ENCODE measurements at regions not wholly inside any gene's neighbourhood (a gene's known extent, or its start where the extent isn't known, plus 50 kb on each side); places are given as distances from the start of the nearest gene placed in this dataset.

DNA sequence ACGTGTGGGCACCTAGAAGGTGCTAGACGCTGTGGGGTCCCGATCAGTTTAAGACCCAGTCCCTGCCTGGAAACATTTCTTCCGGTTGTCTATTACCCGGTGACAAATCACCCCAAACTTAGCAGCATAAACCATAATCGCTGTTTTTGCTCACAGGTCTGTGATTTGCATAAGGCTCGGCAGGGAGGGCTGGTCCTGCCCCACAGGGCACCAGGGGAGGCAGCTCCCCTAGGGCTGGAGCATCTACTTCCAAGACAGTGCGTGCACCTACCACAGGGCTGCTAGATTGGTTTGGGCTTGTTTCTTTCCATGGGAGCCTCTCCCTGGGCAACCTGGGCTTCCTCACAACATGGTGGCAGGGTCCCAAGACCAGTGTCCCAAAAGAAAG is 214.5 kb upstream of the CIBAR2 start:
- Histone ChIP-seq H3K4me2 (ENCODE audit: low read length) (no peak overlapping the region), H2AFZ (ENCODE audit: low read depth, low read length) (no peak overlapping the region), H4K20me1 (ENCODE audit: insufficient read depth) (no peaks in the 10 kb centered on the region)

GRCh38 chr16:85327731-85328675 is 215.7 kb upstream of the CIBAR2 start:
- Histone ChIP-seq H4K20me1 (ENCODE audit: insufficient read depth) (no peaks in the 10 kb centered on the region), H3K4me3 (ENCODE audit: low read length) (peak overlapping the region; percentile 1), H3K9me2 (ENCODE audit: insufficient read depth, low read length) (no peaks in the 10 kb centered on the region), H3K27ac (ENCODE audit: low read length) (peak overlapping the region; percentile 54), H3K9ac (ENCODE audit: low read length) (peak overlapping the region; percentile 64), H3K9me3 (ENCODE audit: low read length) (no peaks in the 10 kb centered on the region), H3K79me2 (replicated peaks; ENCODE audit: insufficient read depth, low read length) (no peaks in the 10 kb centered on the region), H3K36me3 (ENCODE audit: insufficient read depth, low read length) (no peaks in the 10 kb centered on the region), H3K4me2 (ENCODE audit: low read length) (no peak overlapping the region), H3K27me3 (ENCODE audit: insufficient read depth, low read depth, low read length) (peaks cover 4% of the 10 kb centered on the region), H3F3A (ENCODE audit: insufficient read depth, low read length, poor library complexity, severe bottlenecking) (peaks cover 3% of the 10 kb centered on the region), H2AFZ (ENCODE audit: low read depth, low read length) (no peak overlapping the region)
- TF ChIP-seq, protein P1, sequence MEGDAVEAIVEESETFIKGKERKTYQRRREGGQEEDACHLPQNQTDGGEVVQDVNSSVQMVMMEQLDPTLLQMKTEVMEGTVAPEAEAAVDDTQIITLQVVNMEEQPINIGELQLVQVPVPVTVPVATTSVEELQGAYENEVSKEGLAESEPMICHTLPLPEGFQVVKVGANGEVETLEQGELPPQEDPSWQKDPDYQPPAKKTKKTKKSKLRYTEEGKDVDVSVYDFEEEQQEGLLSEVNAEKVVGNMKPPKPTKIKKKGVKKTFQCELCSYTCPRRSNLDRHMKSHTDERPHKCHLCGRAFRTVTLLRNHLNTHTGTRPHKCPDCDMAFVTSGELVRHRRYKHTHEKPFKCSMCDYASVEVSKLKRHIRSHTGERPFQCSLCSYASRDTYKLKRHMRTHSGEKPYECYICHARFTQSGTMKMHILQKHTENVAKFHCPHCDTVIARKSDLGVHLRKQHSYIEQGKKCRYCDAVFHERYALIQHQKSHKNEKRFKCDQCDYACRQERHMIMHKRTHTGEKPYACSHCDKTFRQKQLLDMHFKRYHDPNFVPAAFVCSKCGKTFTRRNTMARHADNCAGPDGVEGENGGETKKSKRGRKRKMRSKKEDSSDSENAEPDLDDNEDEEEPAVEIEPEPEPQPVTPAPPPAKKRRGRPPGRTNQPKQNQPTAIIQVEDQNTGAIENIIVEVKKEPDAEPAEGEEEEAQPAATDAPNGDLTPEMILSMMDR (IDR thresholded peaks at IDR 0.05; ENCODE audit: poor library complexity, severe bottlenecking), result peak; percentile 27
- TF ChIP-seq RAD21 (conservative IDR thresholded peaks at IDR 0.05) (peak; percentile 26), SMC3 (conservative IDR thresholded peaks at IDR 0.05; ENCODE audit: poor library complexity) (no peak), REST (IDR thresholded peaks at IDR 0.05; ENCODE audit: borderline replicate concordance) (peak; percentile 56), MXI1 (conservative IDR thresholded peaks at IDR 0.05; ENCODE audit: poor library complexity, severe bottlenecking) (peak; percentile 54), TAF1 (IDR thresholded peaks at IDR 0.05; ENCODE audit: low read depth) (no peak), EP300 (conservative IDR thresholded peaks at IDR 0.05; ENCODE audit: poor library complexity, severe bottlenecking) (peak; percentile 37)

More for the DNA sequence above, 214.5 kb upstream of the CIBAR2 start:
- no peak overlapping the region for H3K27ac ChIP-seq (ENCODE audit: low read length)
- no peak overlapping the region for H3K4me3 ChIP-seq (ENCODE audit: low read length)
- H3K27me3 ChIP-seq (ENCODE audit: insufficient read depth, low read depth, low read length), result no peaks in the 10 kb centered on the region
- H3K9me3 ChIP-seq (ENCODE audit: low read length), result no peaks in the 10 kb centered on the region
- H3K79me2 ChIP-seq (replicated peaks; ENCODE audit: insufficient read depth, low read length), result no peaks in the 10 kb centered on the region
- H3F3A ChIP-seq (ENCODE audit: insufficient read depth, low read length, poor library complexity, severe bottlenecking), result peaks cover 3% of the 10 kb centered on the region
- TF ChIP-seq REST (IDR thresholded peaks at IDR 0.05; ENCODE audit: borderline replicate concordance), result no peak
- no peak for TF ChIP-seq EP300 (conservative IDR thresholded peaks at IDR 0.05; ENCODE audit: poor library complexity, severe bottlenecking)
- TF ChIP-seq SMC3 (conservative IDR thresholded peaks at IDR 0.05; ENCODE audit: poor library complexity), result no peak
- TF ChIP-seq, protein P1 (IDR thresholded peaks at IDR 0.05; ENCODE audit: poor library complexity, severe bottlenecking), result no peak
- TF ChIP-seq EZH2 (IDR thresholded peaks at IDR 0.05; ENCODE audit: borderline replicate concordance, insufficient read depth, low read length, poor library complexity, severe bottlenecking), result no peak
- no peak for TF ChIP-seq POLR2AphosphoS5 (IDR thresholded peaks at IDR 0.05)
- H3K9me2 ChIP-seq (ENCODE audit: insufficient read depth, low read length), result no peaks in the 10 kb centered on the region
- no peaks in the 10 kb centered on the region for H3K36me3 ChIP-seq (ENCODE audit: insufficient read depth, low read length)
- H3K9ac ChIP-seq (ENCODE audit: low read length), result no peak overlapping the region
